ENCODE measurements at regions not wholly inside any gene's neighbourhood (a gene's known extent, or its start where the extent isn't known, plus 50 kb on each side); places are given as distances from the start of the nearest gene placed in this dataset.

GRCh38 chr2:12201369-12201768 lies 454.9 kb downstream of the LPIN1 start:
- TF ChIP-seq, protein P1, sequence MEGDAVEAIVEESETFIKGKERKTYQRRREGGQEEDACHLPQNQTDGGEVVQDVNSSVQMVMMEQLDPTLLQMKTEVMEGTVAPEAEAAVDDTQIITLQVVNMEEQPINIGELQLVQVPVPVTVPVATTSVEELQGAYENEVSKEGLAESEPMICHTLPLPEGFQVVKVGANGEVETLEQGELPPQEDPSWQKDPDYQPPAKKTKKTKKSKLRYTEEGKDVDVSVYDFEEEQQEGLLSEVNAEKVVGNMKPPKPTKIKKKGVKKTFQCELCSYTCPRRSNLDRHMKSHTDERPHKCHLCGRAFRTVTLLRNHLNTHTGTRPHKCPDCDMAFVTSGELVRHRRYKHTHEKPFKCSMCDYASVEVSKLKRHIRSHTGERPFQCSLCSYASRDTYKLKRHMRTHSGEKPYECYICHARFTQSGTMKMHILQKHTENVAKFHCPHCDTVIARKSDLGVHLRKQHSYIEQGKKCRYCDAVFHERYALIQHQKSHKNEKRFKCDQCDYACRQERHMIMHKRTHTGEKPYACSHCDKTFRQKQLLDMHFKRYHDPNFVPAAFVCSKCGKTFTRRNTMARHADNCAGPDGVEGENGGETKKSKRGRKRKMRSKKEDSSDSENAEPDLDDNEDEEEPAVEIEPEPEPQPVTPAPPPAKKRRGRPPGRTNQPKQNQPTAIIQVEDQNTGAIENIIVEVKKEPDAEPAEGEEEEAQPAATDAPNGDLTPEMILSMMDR (IDR thresholded peaks at IDR 0.05), result no peak
- TF ChIP-seq EP300 (IDR thresholded peaks at IDR 0.05) (peak in 1 of 2 donors; percentile 38), POLR2A (IDR thresholded peaks at IDR 0.05) (no peak)

All from tibial nerve (tissue), 4 donors.